ENCODE measurements at regions not wholly inside any gene's neighbourhood (a gene's known extent, or its start where the extent isn't known, plus 50 kb on each side); places are given as distances from the start of the nearest gene placed in this dataset.

GRCh38 chr13:109348519-109349258, 437.7 kb downstream of the IRS2 start:
- Mint-ChIP-seq H3K27me3 (ENCODE audit: low read depth) (no peaks in the 10 kb centered on the region), H3K27ac (no peak overlapping the region), H3K4me3 (no peak overlapping the region), H3K4me1 (no peaks in the 10 kb centered on the region), H3K36me3 (no peaks in the 10 kb centered on the region), H3K9me3 (peaks cover 12% of the 10 kb centered on the region)
- TF ChIP-seq, protein P1, sequence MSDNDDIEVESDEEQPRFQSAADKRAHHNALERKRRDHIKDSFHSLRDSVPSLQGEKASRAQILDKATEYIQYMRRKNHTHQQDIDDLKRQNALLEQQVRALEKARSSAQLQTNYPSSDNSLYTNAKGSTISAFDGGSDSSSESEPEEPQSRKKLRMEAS (CRISPR knock-in tag; IDR thresholded peaks at IDR 0.05), result no peak
- TF ChIP-seq ZNF416 (CRISPR knock-in tag; IDR thresholded peaks at IDR 0.05) (no peak), MYBL2 (CRISPR knock-in tag; IDR thresholded peaks at IDR 0.05) (no peak), ATF6 (CRISPR knock-in tag; IDR thresholded peaks at IDR 0.05) (no peak), FOXP4 (CRISPR knock-in tag; IDR thresholded peaks at IDR 0.05) (no peak), FOXJ3 (CRISPR knock-in tag; IDR thresholded peaks at IDR 0.05; ENCODE audit: borderline replicate concordance) (no peak), PREB (CRISPR knock-in tag; IDR thresholded peaks at IDR 0.05; ENCODE audit: borderline replicate concordance) (no peak), FOXK1 (CRISPR knock-in tag; IDR thresholded peaks at IDR 0.05) (no peak), ZNF396 (CRISPR knock-in tag; IDR thresholded peaks at IDR 0.05; ENCODE audit: borderline replicate concordance) (no peak), ZBTB21 (CRISPR knock-in tag; IDR thresholded peaks at IDR 0.05; ENCODE audit: borderline replicate concordance) (no peak)
- TF ChIP-seq, protein P2, sequence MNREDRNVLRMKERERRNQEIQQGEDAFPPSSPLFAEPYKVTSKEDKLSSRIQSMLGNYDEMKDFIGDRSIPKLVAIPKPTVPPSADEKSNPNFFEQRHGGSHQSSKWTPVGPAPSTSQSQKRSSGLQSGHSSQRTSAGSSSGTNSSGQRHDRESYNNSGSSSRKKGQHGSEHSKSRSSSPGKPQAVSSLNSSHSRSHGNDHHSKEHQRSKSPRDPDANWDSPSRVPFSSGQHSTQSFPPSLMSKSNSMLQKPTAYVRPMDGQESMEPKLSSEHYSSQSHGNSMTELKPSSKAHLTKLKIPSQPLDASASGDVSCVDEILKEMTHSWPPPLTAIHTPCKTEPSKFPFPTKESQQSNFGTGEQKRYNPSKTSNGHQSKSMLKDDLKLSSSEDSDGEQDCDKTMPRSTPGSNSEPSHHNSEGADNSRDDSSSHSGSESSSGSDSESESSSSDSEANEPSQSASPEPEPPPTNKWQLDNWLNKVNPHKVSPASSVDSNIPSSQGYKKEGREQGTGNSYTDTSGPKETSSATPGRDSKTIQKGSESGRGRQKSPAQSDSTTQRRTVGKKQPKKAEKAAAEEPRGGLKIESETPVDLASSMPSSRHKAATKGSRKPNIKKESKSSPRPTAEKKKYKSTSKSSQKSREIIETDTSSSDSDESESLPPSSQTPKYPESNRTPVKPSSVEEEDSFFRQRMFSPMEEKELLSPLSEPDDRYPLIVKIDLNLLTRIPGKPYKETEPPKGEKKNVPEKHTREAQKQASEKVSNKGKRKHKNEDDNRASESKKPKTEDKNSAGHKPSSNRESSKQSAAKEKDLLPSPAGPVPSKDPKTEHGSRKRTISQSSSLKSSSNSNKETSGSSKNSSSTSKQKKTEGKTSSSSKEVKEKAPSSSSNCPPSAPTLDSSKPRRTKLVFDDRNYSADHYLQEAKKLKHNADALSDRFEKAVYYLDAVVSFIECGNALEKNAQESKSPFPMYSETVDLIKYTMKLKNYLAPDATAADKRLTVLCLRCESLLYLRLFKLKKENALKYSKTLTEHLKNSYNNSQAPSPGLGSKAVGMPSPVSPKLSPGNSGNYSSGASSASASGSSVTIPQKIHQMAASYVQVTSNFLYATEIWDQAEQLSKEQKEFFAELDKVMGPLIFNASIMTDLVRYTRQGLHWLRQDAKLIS (CRISPR knock-in tag; IDR thresholded peaks at IDR 0.05; ENCODE audit: borderline replicate concordance), result no peak
- TF ChIP-seq, protein P3, sequence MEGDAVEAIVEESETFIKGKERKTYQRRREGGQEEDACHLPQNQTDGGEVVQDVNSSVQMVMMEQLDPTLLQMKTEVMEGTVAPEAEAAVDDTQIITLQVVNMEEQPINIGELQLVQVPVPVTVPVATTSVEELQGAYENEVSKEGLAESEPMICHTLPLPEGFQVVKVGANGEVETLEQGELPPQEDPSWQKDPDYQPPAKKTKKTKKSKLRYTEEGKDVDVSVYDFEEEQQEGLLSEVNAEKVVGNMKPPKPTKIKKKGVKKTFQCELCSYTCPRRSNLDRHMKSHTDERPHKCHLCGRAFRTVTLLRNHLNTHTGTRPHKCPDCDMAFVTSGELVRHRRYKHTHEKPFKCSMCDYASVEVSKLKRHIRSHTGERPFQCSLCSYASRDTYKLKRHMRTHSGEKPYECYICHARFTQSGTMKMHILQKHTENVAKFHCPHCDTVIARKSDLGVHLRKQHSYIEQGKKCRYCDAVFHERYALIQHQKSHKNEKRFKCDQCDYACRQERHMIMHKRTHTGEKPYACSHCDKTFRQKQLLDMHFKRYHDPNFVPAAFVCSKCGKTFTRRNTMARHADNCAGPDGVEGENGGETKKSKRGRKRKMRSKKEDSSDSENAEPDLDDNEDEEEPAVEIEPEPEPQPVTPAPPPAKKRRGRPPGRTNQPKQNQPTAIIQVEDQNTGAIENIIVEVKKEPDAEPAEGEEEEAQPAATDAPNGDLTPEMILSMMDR (IDR thresholded peaks at IDR 0.05), result no peak
- ChIA-PET CTCF (no interaction called here), POLR2A (no interaction called here)
- ATAC-seq, result no peak
- DNase-seq (ENCODE audit: low spot score), result no peak

DNA sequence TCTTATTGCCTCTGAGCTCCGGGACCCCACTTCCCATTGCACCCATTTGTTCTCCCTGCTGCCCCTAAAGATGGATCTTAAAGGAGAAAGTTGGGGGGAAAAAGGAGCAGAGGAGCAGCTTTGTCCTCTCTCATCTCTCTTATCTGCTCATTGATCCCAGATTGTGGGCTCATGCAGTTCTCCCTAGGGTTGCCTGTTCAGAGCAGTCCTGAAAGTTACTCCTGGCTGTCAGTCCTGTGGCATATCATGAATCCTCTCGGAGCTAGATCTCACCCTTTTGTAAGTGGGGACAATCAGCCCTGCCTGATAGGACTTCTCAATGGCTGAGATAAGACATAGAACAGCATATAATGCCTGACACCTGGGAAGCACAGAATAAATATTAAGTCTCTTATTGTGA, 440.3 kb downstream of the IRS2 start:
- Mint-ChIP-seq H3K36me3 (no peaks in the 10 kb centered on the region), H3K4me3 (no peak overlapping the region), H3K27me3 (ENCODE audit: low read depth) (no peaks in the 10 kb centered on the region), H3K9me3 (peaks cover 12% of the 10 kb centered on the region), H3K27ac (no peak overlapping the region), H3K4me1 (no peaks in the 10 kb centered on the region)
- CTCF ChIA-PET, result no interaction called here
- DNase-seq (ENCODE audit: low spot score) (no peak), ATAC-seq (no peak)
- POLR2A ChIA-PET, result no interaction called here
- TF ChIP-seq ZNF138 (CRISPR knock-in tag; conservative IDR thresholded peaks at IDR 0.05) (no peak), PRDM15 (CRISPR knock-in tag; IDR thresholded peaks at IDR 0.05) (no peak), PRRX2 (CRISPR knock-in tag; IDR thresholded peaks at IDR 0.05) (no peak), EMX1 (CRISPR knock-in tag; IDR thresholded peaks at IDR 0.05) (no peak), PREB (CRISPR knock-in tag; IDR thresholded peaks at IDR 0.05; ENCODE audit: borderline replicate concordance) (no peak), TCF7 (CRISPR knock-in tag; IDR thresholded peaks at IDR 0.05; ENCODE audit: low read depth) (no peak), JUN (CRISPR knock-in tag; IDR thresholded peaks at IDR 0.05) (no peak), ZNF416 (CRISPR knock-in tag; IDR thresholded peaks at IDR 0.05) (no peak)
